ENCODE measurements at regions not wholly inside any gene's neighbourhood (a gene's known extent, or its start where the extent isn't known, plus 50 kb on each side); places are given as distances from the start of the nearest gene placed in this dataset.
"Not testable (repeated sequence)": the region's sequence is repeated elsewhere in the genome, so short reads cannot be mapped to it uniquely, and the experiment has no call there.

DNA sequence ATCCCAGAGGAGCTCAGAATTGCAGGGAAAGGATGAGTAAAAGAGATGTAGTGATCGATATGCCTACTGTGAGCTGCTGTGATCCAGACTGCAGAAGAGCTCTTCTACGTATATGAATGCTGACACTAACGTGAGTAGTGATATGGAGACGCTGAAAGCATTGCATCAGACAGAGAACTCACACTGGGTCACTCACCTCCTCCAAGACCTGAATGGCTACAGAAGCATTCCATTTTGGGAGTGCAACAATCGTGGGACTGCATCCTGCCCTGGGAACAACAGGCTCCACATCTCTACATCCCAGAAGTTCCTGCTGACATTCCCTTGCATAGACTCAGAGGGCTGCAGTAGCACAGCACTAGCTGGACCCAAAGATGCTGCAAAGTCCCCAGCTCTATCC, 755.9 kb upstream of the MEF2C start:
- H3K27me3 ChIP-seq (ENCODE audit: insufficient read depth, low read length) = no peaks in the 10 kb centered on the region
- no peak overlapping the region for H3K9ac ChIP-seq (ENCODE audit: low read depth, low read length)
- no peaks in the 10 kb centered on the region for H3K36me3 ChIP-seq (ENCODE audit: insufficient read depth, low read depth, low read length)
- peaks cover 8% of the 10 kb centered on the region; the same call in 1 of the 2 replicates for H3K9me3 ChIP-seq (ENCODE audit: insufficient read depth, low read depth, low read length)
- no peak overlapping the region for H3K4me3 ChIP-seq (ENCODE audit: low read length)
- no peak overlapping the region for H3K27ac ChIP-seq (ENCODE audit: low read length)
- H3K4me1 ChIP-seq (ENCODE audit: insufficient read depth, low read length) = no peaks in the 10 kb centered on the region

DNA sequence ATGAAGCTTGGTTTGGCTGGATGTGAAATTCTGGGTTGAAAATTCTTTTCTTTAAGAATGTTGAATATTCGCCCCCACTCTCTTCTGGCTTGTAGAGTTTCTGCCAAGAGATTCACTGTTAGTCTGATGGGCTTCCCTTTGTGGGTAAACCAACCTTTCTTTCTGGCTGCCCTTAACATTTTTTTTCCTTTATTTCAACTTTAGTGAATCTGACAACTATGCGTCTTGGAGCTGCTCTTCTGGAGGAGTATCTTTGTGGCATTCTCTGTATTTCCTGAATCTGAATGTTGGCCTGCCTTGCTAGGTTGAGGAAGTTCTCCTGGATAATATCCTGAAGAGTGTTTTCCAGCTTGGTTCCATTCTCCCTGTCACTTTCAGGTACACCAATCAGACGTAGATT, 751.2 kb upstream of the MEF2C start:
- H3K36me3 ChIP-seq (ENCODE audit: insufficient read depth, low read depth, low read length); H3K27ac ChIP-seq (ENCODE audit: low read length); H3K9me3 ChIP-seq (ENCODE audit: insufficient read depth, low read depth, low read length); H3K27me3 ChIP-seq (ENCODE audit: insufficient read depth, low read length); H3K4me1 ChIP-seq (ENCODE audit: insufficient read depth, low read length); H3K4me3 ChIP-seq (ENCODE audit: low read length); H3K9ac ChIP-seq (ENCODE audit: low read depth, low read length): not testable (repeated sequence)

DNA sequence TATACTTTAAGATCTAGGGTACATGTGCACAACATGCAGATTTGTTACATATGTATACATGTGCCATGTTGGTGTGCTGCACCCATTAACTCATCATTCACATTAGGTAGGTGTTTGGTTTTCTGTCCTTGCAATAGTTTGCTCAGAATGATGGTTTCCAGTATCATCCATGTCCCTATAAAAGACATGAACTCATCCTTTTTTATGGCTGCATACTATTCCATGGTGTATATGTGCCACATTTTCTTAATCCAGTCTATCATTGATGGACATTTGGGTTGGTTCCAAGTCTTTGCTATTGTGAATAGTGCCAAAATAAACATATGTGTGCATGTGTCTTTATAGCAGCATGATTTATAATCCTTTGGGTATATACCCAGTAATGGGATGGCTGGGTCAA, 747.1 kb upstream of the MEF2C start:
- not testable (repeated sequence) for H3K36me3 ChIP-seq (ENCODE audit: insufficient read depth, low read depth, low read length); H3K27me3 ChIP-seq (ENCODE audit: insufficient read depth, low read length); H3K4me1 ChIP-seq (ENCODE audit: insufficient read depth, low read length); H3K27ac ChIP-seq (ENCODE audit: low read length); H3K9ac ChIP-seq (ENCODE audit: low read depth, low read length); H3K4me3 ChIP-seq (ENCODE audit: low read length); H3K9me3 ChIP-seq (ENCODE audit: insufficient read depth, low read depth, low read length)

DNA sequence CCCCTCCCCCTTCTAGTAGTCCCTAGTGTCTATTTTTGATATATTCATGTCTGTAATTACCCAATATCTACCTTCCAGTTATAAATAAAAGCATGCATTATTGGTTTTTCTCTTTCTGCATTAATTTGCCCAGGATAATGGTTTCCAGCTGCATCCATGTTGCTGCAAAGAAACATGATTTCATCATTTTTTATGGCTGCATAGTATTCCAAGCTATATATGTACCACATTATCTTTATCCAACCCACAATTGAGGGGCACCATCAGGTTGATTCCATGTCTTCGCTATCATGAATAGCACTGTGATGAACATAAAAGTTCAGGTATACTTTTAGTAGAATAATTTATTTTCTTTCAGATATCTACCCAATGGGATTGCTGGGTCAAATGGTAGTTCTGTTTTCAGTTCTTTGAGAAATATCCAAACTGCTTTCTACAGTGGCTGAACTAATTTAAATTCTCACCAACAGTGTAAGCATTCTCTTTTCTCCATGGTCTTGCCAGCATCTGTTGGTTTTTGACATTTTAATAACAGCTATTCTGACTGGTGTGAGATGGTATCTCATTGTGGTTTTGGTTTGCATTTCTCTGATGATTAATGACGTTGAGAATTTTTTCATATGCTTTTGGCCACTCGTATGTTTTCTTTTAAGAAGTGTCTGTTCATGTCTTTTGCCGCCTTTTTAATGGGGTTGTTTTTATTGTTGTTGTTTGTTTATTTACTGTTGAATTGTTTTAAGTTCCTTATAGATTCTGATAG, 746.1 kb upstream of the MEF2C start:
- H3K27me3 ChIP-seq (ENCODE audit: insufficient read depth, low read length) = no peaks in the 10 kb centered on the region
- H3K9me3 ChIP-seq (ENCODE audit: insufficient read depth, low read depth, low read length) = no peaks in the 10 kb centered on the region
- H3K4me1 ChIP-seq (ENCODE audit: insufficient read depth, low read length) = no peaks in the 10 kb centered on the region
- H3K4me3 ChIP-seq (ENCODE audit: low read length) = no peak overlapping the region
- H3K27ac ChIP-seq (ENCODE audit: low read length) = no peak overlapping the region
- H3K36me3 ChIP-seq (ENCODE audit: insufficient read depth, low read depth, low read length) = no peaks in the 10 kb centered on the region
- no peak overlapping the region for H3K9ac ChIP-seq (ENCODE audit: low read depth, low read length)

DNA sequence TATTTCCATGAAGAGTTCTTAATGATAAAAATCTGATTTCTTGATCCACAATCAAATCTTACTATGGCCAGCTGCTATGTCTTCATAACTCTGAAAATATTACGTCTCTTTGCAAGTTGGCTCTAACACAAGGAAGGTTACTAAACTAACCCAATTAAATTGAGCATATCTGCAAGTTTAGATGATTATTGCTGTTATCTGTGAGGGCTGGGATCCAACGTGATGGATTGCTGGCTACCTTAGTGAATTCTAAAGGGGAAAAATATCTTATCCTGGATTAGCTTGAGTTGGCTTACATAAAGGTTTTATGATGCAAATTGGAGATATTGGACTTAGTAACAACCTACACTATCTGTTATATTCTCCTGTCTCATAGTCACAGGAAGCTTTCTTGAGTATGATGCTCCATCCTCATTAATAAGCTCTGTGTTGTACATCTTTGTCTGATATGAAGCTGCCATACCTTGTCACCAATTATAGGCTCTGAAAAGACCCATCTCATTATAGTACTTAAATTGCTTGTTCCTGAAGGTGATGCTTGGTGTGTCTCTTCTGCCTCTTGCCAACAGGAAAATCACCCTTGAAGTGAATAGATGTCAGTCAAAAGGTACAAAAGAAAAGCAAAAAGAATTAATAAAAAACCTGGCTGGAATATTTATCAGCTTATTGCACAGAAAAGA, 733.0 kb upstream of the MEF2C start:
- Histone ChIP-seq H3K27ac (ENCODE audit: low read length) (no peak overlapping the region), H3K4me1 (ENCODE audit: insufficient read depth, low read length) (no peaks in the 10 kb centered on the region), H3K36me3 (ENCODE audit: insufficient read depth, low read depth, low read length) (no peaks in the 10 kb centered on the region), H3K27me3 (ENCODE audit: insufficient read depth, low read length) (no peaks in the 10 kb centered on the region), H3K9ac (ENCODE audit: low read depth, low read length) (no peak overlapping the region), H3K4me3 (ENCODE audit: low read length) (no peak overlapping the region), H3K9me3 (ENCODE audit: insufficient read depth, low read depth, low read length) (peaks cover 6% of the 10 kb centered on the region)

DNA sequence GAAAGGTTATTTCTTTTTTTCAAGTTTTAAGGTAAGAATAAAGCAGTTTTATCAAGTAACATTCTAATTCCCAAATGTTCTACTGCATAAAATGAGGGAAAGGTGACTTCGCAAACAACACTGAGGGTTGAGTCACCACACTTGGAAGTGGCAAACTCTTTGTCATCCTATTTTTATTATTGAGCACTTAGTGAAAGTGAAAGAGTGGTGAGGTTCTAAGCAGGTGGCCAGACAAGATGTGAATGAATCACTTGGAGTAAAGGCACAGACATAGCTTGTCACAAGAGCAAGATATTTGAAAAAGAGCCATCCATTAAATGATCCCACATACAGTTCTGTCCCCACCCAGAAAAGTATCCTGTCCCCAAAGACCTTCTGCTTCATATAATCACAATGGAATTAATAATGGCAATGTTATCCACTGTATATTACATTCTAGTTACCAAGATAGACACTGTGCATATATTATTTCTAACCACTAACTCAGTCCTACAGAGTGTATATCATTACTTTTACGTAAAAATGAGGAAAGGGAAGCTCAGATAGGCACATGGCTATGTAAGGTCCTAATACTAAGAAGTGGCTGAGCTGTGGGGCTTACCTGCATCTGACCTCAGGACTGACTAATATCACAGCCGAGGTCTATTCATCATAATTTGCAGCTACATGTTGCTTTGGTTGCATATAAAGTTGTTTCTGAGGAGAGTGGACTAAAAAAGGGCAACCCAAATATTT, 730.4 kb upstream of the MEF2C start:
- H3K9ac ChIP-seq (ENCODE audit: low read depth, low read length) = no peak overlapping the region
- H3K4me1 ChIP-seq (ENCODE audit: insufficient read depth, low read length) = no peaks in the 10 kb centered on the region
- no peaks in the 10 kb centered on the region for H3K36me3 ChIP-seq (ENCODE audit: insufficient read depth, low read depth, low read length)
- no peak overlapping the region for H3K4me3 ChIP-seq (ENCODE audit: low read length)
- H3K9me3 ChIP-seq (ENCODE audit: insufficient read depth, low read depth, low read length) = no peaks in the 10 kb centered on the region
- no peak overlapping the region for H3K27ac ChIP-seq (ENCODE audit: low read length)
- no peaks in the 10 kb centered on the region for H3K27me3 ChIP-seq (ENCODE audit: insufficient read depth, low read length)

DNA sequence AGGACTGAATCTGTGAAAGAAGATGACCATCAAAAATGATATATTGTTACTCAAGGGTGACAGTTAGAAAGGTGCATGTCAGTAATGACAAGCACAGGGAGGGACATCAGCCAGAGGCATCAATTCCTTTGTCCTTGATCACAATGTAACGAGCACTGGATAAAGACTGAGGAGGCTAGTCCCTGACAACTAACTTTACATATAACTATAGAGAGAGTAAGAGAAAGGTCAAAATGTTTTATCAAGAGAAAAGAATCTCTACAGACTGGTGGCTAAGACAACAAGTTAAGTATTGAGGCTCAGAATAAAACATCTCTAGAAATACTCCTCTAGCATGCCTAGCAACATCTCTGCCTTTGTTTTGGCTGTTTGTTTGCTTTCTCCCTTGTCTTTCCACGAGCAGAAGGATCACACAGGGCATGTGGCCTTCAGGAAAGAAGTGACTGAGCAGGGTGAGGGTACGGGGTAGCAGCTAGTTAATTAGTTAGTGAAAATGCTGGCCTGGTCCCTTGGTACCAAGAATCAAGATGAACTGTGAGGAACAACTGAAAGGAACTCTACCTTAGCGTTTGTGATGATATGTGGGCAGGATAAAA, 724.1 kb upstream of the MEF2C start:
- Histone ChIP-seq H3K27ac (ENCODE audit: low read length) (no peak overlapping the region), H3K9ac (ENCODE audit: low read depth, low read length) (no peak overlapping the region), H3K27me3 (ENCODE audit: insufficient read depth, low read length) (no peaks in the 10 kb centered on the region), H3K9me3 (ENCODE audit: insufficient read depth, low read depth, low read length) (no peaks in the 10 kb centered on the region), H3K36me3 (ENCODE audit: insufficient read depth, low read depth, low read length) (no peaks in the 10 kb centered on the region), H3K4me3 (ENCODE audit: low read length) (no peak overlapping the region), H3K4me1 (ENCODE audit: insufficient read depth, low read length) (peaks cover 13% of the 10 kb centered on the region; the same call in 1 of the 2 replicates)

DNA sequence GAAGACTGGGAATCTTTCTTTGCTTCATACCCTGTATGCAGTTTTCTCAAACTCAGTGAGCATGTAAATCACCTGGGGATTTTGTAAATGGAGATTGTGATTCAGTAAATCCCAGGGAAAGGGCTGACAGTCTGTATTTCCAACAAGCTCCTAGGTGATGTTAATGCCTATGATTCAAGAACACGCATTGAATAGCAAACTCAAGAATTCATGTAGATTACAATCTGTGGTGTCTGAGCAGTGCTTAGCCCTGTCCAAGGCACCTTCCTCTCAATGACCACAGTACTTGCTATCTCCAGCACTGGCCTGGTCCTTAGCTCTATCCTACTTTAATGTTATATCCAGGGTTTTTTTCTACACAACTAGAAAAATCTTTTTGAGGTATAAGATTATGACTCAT, 721.4 kb upstream of the MEF2C start:
- Histone ChIP-seq H3K27me3 (ENCODE audit: insufficient read depth, low read length) (no peaks in the 10 kb centered on the region), H3K4me3 (ENCODE audit: low read length) (no peak overlapping the region), H3K36me3 (ENCODE audit: insufficient read depth, low read depth, low read length) (no peaks in the 10 kb centered on the region), H3K27ac (ENCODE audit: low read length) (no peak overlapping the region), H3K4me1 (ENCODE audit: insufficient read depth, low read length) (peaks cover 13% of the 10 kb centered on the region; the same call in 1 of the 2 replicates), H3K9ac (ENCODE audit: low read depth, low read length) (no peak overlapping the region), H3K9me3 (ENCODE audit: insufficient read depth, low read depth, low read length) (no peaks in the 10 kb centered on the region)

DNA sequence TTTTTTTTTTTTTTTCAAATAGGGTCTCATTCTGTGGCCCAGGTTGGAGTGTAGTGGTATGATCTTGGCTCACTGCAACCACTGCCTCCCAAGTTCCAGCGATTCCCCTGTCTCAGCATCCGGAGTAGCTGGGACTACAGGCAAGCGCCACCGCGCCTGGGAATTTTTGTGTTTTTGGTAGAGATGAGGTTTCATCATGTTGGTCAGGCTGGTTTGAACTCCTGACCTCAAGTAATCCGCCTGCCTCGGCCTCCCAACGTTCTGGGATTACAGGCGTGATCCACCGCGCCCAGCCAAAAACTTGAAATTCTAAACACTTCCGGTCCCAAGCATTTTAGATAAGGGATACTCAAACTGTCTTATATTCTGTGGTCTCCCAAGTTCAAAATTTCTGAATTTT, 718.9 kb upstream of the MEF2C start:
- Histone ChIP-seq H3K4me1 (ENCODE audit: insufficient read depth, low read length) (peaks cover 8% of the 10 kb centered on the region; the same call in 1 of the 2 replicates), H3K36me3 (ENCODE audit: insufficient read depth, low read depth, low read length) (no peaks in the 10 kb centered on the region), H3K9me3 (ENCODE audit: insufficient read depth, low read depth, low read length) (no peaks in the 10 kb centered on the region), H3K4me3 (ENCODE audit: low read length) (no peak overlapping the region), H3K27me3 (ENCODE audit: insufficient read depth, low read length) (no peaks in the 10 kb centered on the region), H3K27ac (ENCODE audit: low read length) (no peak overlapping the region), H3K9ac (ENCODE audit: low read depth, low read length) (no peak overlapping the region)

DNA sequence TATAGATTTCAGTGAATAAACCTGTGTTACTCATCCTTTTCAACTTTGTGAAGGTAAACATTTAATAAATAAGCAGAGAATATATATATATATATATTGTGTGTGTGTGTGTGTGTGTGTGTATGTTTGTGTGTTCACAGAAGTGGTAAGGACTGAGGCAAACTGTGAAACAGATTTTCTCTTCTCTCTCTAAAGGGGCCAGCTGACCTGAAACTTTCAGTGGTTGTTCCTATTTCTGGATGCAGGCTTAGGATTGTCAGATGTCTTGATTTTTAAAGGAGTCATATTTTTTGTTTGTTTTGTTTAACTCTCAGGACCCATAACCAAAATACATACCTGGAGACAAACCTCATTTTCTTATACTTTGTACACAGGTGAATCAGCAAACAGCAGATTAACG, 714.9 kb upstream of the MEF2C start:
- H3K4me1 ChIP-seq (ENCODE audit: insufficient read depth, low read length) = peaks cover 5% of the 10 kb centered on the region; the same call in 1 of the 2 replicates
- H3K9ac ChIP-seq (ENCODE audit: low read depth, low read length) = no peak overlapping the region
- H3K27me3 ChIP-seq (ENCODE audit: insufficient read depth, low read length) = no peaks in the 10 kb centered on the region
- no peak overlapping the region for H3K4me3 ChIP-seq (ENCODE audit: low read length)
- H3K9me3 ChIP-seq (ENCODE audit: insufficient read depth, low read depth, low read length) = no peaks in the 10 kb centered on the region
- no peaks in the 10 kb centered on the region for H3K36me3 ChIP-seq (ENCODE audit: insufficient read depth, low read depth, low read length)
- H3K27ac ChIP-seq (ENCODE audit: low read length) = no peak overlapping the region

DNA sequence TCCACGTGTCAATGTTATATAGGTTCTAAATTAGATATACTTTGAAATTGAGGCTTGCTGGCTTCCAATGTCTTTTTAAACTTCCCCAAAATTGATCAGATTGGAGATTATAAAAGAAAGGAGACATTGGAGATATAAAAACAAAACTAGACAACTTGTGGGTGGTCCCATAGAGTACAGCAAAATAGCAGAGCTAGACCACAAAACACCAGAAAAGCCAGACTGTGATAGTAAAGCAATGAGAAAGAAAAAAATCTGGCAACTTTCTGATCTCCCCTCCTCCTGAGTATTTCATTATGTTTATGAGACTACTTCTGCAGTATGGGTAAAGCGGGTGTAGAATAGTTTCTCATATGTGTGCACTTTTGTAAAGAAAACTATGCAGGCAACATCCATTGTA, 713.8 kb upstream of the MEF2C start:
- Histone ChIP-seq H3K9me3 (ENCODE audit: insufficient read depth, low read depth, low read length) (no peaks in the 10 kb centered on the region), H3K27me3 (ENCODE audit: insufficient read depth, low read length) (no peaks in the 10 kb centered on the region), H3K27ac (ENCODE audit: low read length) (no peak overlapping the region), H3K9ac (ENCODE audit: low read depth, low read length) (no peak overlapping the region), H3K4me1 (ENCODE audit: insufficient read depth, low read length) (peaks cover 5% of the 10 kb centered on the region; the same call in 1 of the 2 replicates), H3K4me3 (ENCODE audit: low read length) (no peak overlapping the region), H3K36me3 (ENCODE audit: insufficient read depth, low read depth, low read length) (no peaks in the 10 kb centered on the region)

All from iPS-20b (cell line).